SK-N-SH treated with all-trans-retinoic acid at 6 μM for 48 hours (cell line): ENCODE measurements at regions not wholly inside any gene's neighbourhood (a gene's known extent, or its start where the extent isn't known, plus 50 kb on each side); places are given as distances from the start of the nearest gene placed in this dataset.

Experiments
- CREB5 ChIP-seq: fragments of 250-450 bp; sonication (Bioruptor Pico); IDR thresholded peaks from 2 replicates; pipeline ENCODE4 v1.5.1; 2020; ENCODE audit warnings: low read depth, mild to moderate bottlenecking, moderate library complexity
- CSDC2 ChIP-seq: fragments of 250-450 bp; sonication (Bioruptor Pico); IDR thresholded peaks from 2 replicates; pipeline ENCODE4 v1.5.0; 2020; ENCODE audit warnings: mild to moderate bottlenecking, moderate library complexity
- CSRNP3 ChIP-seq: fragments of 250-450 bp; sonication (Bioruptor Pico); IDR thresholded peaks from 2 replicates; pipeline ENCODE4 v1.5.1; 2021; ENCODE audit warnings: mild to moderate bottlenecking, moderate library complexity
- POU6F1 ChIP-seq: fragments of 250-450 bp; sonication (Bioruptor Pico); IDR thresholded peaks from 2 replicates; pipeline ENCODE4 v1.8.0; 2021; ENCODE audit warnings: low read depth, mild to moderate bottlenecking, moderate library complexity, borderline replicate concordance
- TSHZ2 ChIP-seq: fragments of 250-450 bp; sonication (Bioruptor Pico); IDR thresholded peaks from 2 replicates; pipeline ENCODE4 v1.5.0; 2020; ENCODE audit warnings: mild to moderate bottlenecking, moderate library complexity
- ZFP3 ChIP-seq: fragments of 250-450 bp; sonication (Bioruptor Pico); IDR thresholded peaks from 2 replicates; pipeline ENCODE4 v1.5.0; 2020; ENCODE audit warnings: mild to moderate bottlenecking, moderate library complexity

- no peak for TF ChIP-seq CSDC2 (CRISPR knock-in tag)
- TF ChIP-seq POU6F1 (CRISPR knock-in tag), result no peak
- no peak for TF ChIP-seq ZFP3
- TF ChIP-seq CSRNP3, result no peak
- no peak for TF ChIP-seq CREB5
- TF ChIP-seq TSHZ2 (CRISPR knock-in tag), result no peak
Observed at GRCh38 chr6:130677312-130677711, 149.9 kb upstream of the SMLR1 start.
